ENCODE measurements at regions not wholly inside any gene's neighbourhood (a gene's known extent, or its start where the extent isn't known, plus 50 kb on each side); places are given as distances from the start of the nearest gene placed in this dataset.

DNA sequence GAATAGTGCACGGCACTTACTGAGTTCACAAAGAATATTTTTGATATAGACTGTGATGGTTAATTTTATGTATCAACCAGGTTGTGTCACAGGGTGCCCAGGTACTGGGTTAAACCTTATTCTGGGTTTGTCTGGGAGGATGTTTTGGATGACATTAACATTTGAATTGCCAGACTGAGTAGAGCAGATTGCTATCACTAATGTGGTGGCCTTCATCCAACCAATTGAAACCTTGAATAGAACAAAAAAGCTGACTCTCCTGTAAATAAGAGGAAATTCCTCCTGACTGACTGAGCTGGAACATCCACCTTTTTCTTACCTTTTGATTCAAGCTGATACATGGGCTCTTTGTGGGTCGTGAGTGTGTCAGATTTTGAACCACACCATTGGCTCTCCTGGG is 1424.4 kb upstream of the MIR17HG start:
- Histone ChIP-seq H3K27ac (no peak overlapping the region), H3K27me3 (no peaks in the 10 kb centered on the region), H3K4me3 (no peak overlapping the region), H3K9me3 (no peaks in the 10 kb centered on the region), H3K36me3 (no peaks in the 10 kb centered on the region), H3K4me1 (no peaks in the 10 kb centered on the region)
- TF ChIP-seq POLR2AphosphoS5 (IDR thresholded peaks at IDR 0.05) (no peak), EP300 (IDR thresholded peaks at IDR 0.05) (no peak), CTCF (IDR thresholded peaks at IDR 0.05) (no peak)
- no peak for ATAC-seq
- WGBS, 2 donors (ENCODE audit: low coverage in 1 of 2), result 82 to 86% methylated on average over 1 of the region's 2 CpGs

DNA sequence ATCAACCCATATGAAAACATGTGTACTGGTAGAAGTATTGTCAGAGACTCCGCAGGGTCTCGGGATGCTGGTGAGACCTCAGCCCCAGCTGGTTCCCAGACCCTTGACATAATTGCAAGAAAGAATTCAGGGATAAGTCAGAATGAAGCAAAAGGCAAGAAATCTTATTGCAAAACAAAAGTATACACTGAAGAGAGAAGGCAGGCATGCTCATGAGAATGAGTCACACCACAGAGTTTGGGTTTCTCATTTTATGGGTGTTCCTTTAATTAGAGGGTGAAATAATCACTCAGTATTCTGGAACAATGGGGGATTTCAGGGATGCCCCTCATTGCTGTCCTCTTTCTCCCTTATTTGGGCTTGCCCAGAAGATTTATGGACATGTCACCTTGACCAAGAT is 1423.8 kb upstream of the MIR17HG start:
- no peaks in the 10 kb centered on the region for H3K9me3 ChIP-seq

GRCh38 chr13:89925107-89925506 is 1422.4 kb upstream of the MIR17HG start:
- H3K4me1 ChIP-seq, result no peaks in the 10 kb centered on the region
- no peaks in the 10 kb centered on the region for H3K36me3 ChIP-seq
- no peak for TF ChIP-seq POLR2AphosphoS5 (IDR thresholded peaks at IDR 0.05)
- no peak for TF ChIP-seq EP300 (IDR thresholded peaks at IDR 0.05)
- TF ChIP-seq CTCF (IDR thresholded peaks at IDR 0.05), result no peak
- no peak for TF ChIP-seq POLR2A (IDR thresholded peaks at IDR 0.05)
- no peaks in the 10 kb centered on the region for H3K9me3 ChIP-seq
- no peaks in the 10 kb centered on the region for H3K27me3 ChIP-seq
- no peak for ATAC-seq
- H3K27ac ChIP-seq, result no peak overlapping the region
- WGBS, 2 donors (ENCODE audit: low coverage in 1 of 2), result 24 to 48% methylated on average over 2 of the region's 2 CpGs
- H3K4me3 ChIP-seq, result no peak overlapping the region

More for the DNA sequence above, 1423.8 kb upstream of the MIR17HG start:
- 72 to 82% methylated on average over 2 of the region's 2 CpGs for whole genome bisulfite sequencing, 2 donors (ENCODE audit: low coverage in 1 of 2)
- Histone ChIP-seq H3K4me1 (no peaks in the 10 kb centered on the region), H3K36me3 (no peaks in the 10 kb centered on the region), H3K4me3 (no peak overlapping the region), H3K27me3 (no peaks in the 10 kb centered on the region), H3K27ac (no peak overlapping the region)
- TF ChIP-seq CTCF (IDR thresholded peaks at IDR 0.05) (no peak), POLR2AphosphoS5 (IDR thresholded peaks at IDR 0.05) (no peak), POLR2A (IDR thresholded peaks at IDR 0.05) (no peak), EP300 (IDR thresholded peaks at IDR 0.05) (no peak)
- ATAC-seq, result no peak

DNA sequence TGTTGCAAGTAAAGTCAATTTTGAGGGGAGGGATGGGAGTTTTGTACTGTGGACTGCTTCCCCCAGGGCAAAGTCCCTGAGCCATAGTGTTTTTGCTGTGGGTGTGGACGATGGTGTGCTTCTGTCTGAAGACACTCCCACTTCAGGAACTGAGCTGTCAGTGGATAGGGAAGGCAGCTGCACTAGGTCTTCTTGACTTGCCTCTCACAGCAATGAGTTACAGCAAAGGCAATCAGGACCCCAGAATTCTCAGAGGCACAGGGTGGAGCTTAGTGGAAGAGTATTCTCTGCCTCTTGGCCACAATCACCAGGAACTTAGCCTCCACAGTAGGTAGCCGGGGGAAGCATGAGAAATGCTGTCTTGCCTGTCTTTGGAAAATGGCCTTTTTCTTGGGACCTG is 1416.6 kb upstream of the MIR17HG start:
- Histone ChIP-seq H3K36me3 (no peaks in the 10 kb centered on the region), H3K9me3 (no peaks in the 10 kb centered on the region), H3K4me1 (no peaks in the 10 kb centered on the region), H3K4me3 (no peak overlapping the region), H3K27ac (no peak overlapping the region), H3K27me3 (no peaks in the 10 kb centered on the region)
- 40 to 67% methylated on average over 1 of the region's 2 CpGs for WGBS, 2 donors (ENCODE audit: low coverage in 1 of 2)
- no peak for ATAC-seq
- no peak for TF ChIP-seq EP300 (IDR thresholded peaks at IDR 0.05)
- TF ChIP-seq POLR2AphosphoS5 (IDR thresholded peaks at IDR 0.05), result no peak
- no peak for TF ChIP-seq POLR2A (IDR thresholded peaks at IDR 0.05)
- no peak for TF ChIP-seq CTCF (IDR thresholded peaks at IDR 0.05)

GRCh38 chr13:89932902-89933301 is 1414.6 kb upstream of the MIR17HG start:
- Histone ChIP-seq H3K27ac (no peak overlapping the region), H3K4me3 (no peak overlapping the region), H3K36me3 (no peaks in the 10 kb centered on the region), H3K4me1 (no peaks in the 10 kb centered on the region), H3K27me3 (no peaks in the 10 kb centered on the region), H3K9me3 (no peaks in the 10 kb centered on the region)
- no peak for ATAC-seq
- TF ChIP-seq POLR2A (IDR thresholded peaks at IDR 0.05) (no peak), CTCF (IDR thresholded peaks at IDR 0.05) (no peak), EP300 (IDR thresholded peaks at IDR 0.05) (no peak), POLR2AphosphoS5 (IDR thresholded peaks at IDR 0.05) (no peak)
- 75 to 79% methylated on average over 5 to 7 of the region's 8 CpGs for WGBS, 2 donors (ENCODE audit: low coverage in 1 of 2)

All from gastroesophageal sphincter (tissue), 4 donors.